Smooth muscle cell (in vitro differentiated cells): ENCODE measurements at regions not wholly inside any gene's neighbourhood (a gene's known extent, or its start where the extent isn't known, plus 50 kb on each side); places are given as distances from the start of the nearest gene placed in this dataset.

Source experiments
- DNase-seq: peaks from one replicate; lab custom pipeline; 2025; ENCODE audit not compliant: unreplicated experiment; lab: John Stamatoyannopoulos, UW
- H2AFZ ChIP-seq: fragments of 200-600 bp; sonication (generic); 2 replicates; pipeline ENCODE4 v1.6.0; 2016; ENCODE audit warnings: antibody characterized with exemption, low read depth, mild to moderate bottlenecking
- H3F3A ChIP-seq: fragments of 200-600 bp; sonication (generic); 2 replicates; pipeline ENCODE4 v1.6.0; 2017; ENCODE audit warnings: antibody characterized with exemption, low read depth
- H3K27ac ChIP-seq: fragments of 200-600 bp; sonication (generic); 2 replicates; pipeline ENCODE4 v1.5.1; 2016; ENCODE audit warnings: low read depth, mild to moderate bottlenecking
- H3K27me3 ChIP-seq: fragments of 200-600 bp; sonication (generic); 2 replicates; pipeline ENCODE4 v1.6.1; 2016; ENCODE audit warnings: low read depth, mild to moderate bottlenecking
- H3K36me3 ChIP-seq: fragments of 200-600 bp; sonication (generic); 2 replicates; pipeline ENCODE4 v1.5.1; 2016; ENCODE audit warnings: low read depth
- H3K4me1 ChIP-seq: fragments of 200-600 bp; sonication (generic); 2 replicates; pipeline ENCODE4 v1.5.1; 2016; ENCODE audit warnings: low read depth
- H3K4me2 ChIP-seq: fragments of 200-600 bp; sonication (generic); 2 replicates; pipeline ENCODE4 v1.6.0; 2016; ENCODE audit warnings: mild to moderate bottlenecking
- H3K4me3 ChIP-seq: fragments of 200-600 bp; sonication (generic); 2 replicates; pipeline ENCODE4 v1.5.1; 2016; ENCODE audit warnings: mild to moderate bottlenecking
- H3K79me2 ChIP-seq: fragments of 200-600 bp; sonication (generic); 2 replicates; pipeline ENCODE4 v1.6.0; 2016; ENCODE audit warnings: low read depth, mild to moderate bottlenecking
- H3K9ac ChIP-seq: fragments of 200-600 bp; sonication (generic); 2 replicates; pipeline ENCODE4 v1.6.0; 2016; ENCODE audit warnings: low read depth
- H3K9me3 ChIP-seq: fragments of 200-600 bp; sonication (generic); replicated peaks from 2 replicates; pipeline ENCODE4 v1.5.1; 2016; ENCODE audit warnings: low read depth
- H4K20me1 ChIP-seq: fragments of 200-600 bp; sonication (generic); 2 replicates; pipeline ENCODE4 v1.6.0; 2016; ENCODE audit warnings: low read depth
- CTCF ChIP-seq: fragments of 200-600 bp; sonication (generic); IDR thresholded peaks from 2 replicates; pipeline ENCODE4 v1.5.1; 2017; ENCODE audit warnings: borderline replicate concordance, mild to moderate bottlenecking, antibody characterized with exemption; ENCODE audit not compliant: insufficient read depth, poor library complexity, severe bottlenecking
- WGBS: methylation state at CpG from one replicate; pipeline ENCODE4 v1.1.7; 2016; ENCODE audit warnings: low lambda C conversion rate; 5-methylcytosine and 5-hydroxymethylcytosine counted together

GRCh38 chr16:86037999-86038925 lies 139.3 kb downstream of the IRF8 start:
- WGBS = 88% methylated on average over 23 of the region's 23 CpGs
- Histone ChIP-seq H2AFZ (no peak overlapping the region), H3K9ac (no peak overlapping the region), H3K9me3 (no peaks in the 10 kb centered on the region), H3K36me3 (no peaks in the 10 kb centered on the region), H3K79me2 (no peaks in the 10 kb centered on the region), H3K27ac (no peak overlapping the region), H3F3A (no peaks in the 10 kb centered on the region), H3K4me1 (peaks cover 2% of the 10 kb centered on the region), H3K27me3 (no peaks in the 10 kb centered on the region), H4K20me1 (no peaks in the 10 kb centered on the region), H3K4me3 (no peak overlapping the region), H3K4me2 (no peak overlapping the region)
- DNase-seq = no peak
- TF ChIP-seq CTCF = no peak

- no peak for TF ChIP-seq CTCF
- no peak for DNase-seq
Observed at GRCh38 chr16:86038926-86039310, 140.0 kb downstream of the IRF8 start.

DNA sequence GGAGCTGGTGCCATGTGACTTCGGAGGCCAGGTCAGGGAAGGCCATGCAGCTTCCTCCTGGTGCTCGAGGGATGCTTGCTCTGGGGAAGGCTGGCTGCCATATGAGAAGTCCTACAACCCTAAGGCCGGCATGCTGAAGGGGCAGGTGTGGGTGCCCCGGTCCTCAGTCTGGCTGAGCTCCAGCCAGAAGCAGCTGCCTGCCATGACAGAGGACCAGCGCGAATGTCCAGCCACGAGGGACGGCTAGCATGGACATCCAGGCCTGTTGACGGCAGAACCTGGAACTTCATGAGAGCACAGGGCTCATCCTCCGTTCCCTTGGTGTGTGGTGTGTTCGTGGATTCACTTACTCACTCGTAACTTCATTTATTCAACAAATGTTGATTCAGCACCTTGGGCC lies 140.6 kb downstream of the IRF8 start:
- no peak for TF ChIP-seq CTCF
- 89% methylated on average over 12 of the region's 12 CpGs for WGBS
- H4K20me1 ChIP-seq = no peaks in the 10 kb centered on the region
- DNase-seq = no peak
- H3K79me2 ChIP-seq = no peaks in the 10 kb centered on the region
- no peaks in the 10 kb centered on the region for H3K27me3 ChIP-seq
- H3K9me3 ChIP-seq = no peaks in the 10 kb centered on the region
- no peak overlapping the region for H3K4me3 ChIP-seq
- no peaks in the 10 kb centered on the region for H3K4me1 ChIP-seq
- H2AFZ ChIP-seq = no peak overlapping the region
- H3F3A ChIP-seq = no peaks in the 10 kb centered on the region
- H3K4me2 ChIP-seq = no peak overlapping the region
- H3K36me3 ChIP-seq = no peaks in the 10 kb centered on the region
- H3K9ac ChIP-seq = no peak overlapping the region
- H3K27ac ChIP-seq = no peak overlapping the region

More at GRCh38 chr16:86038926-86039310, 140.0 kb downstream of the IRF8 start:
- H3K9ac ChIP-seq = no peak overlapping the region
- H3K9me3 ChIP-seq = no peaks in the 10 kb centered on the region
- H2AFZ ChIP-seq = no peak overlapping the region
- no peak overlapping the region for H3K4me2 ChIP-seq
- no peaks in the 10 kb centered on the region for H3F3A ChIP-seq
- H3K27ac ChIP-seq = no peak overlapping the region
- no peaks in the 10 kb centered on the region for H3K79me2 ChIP-seq
- WGBS = 69% methylated on average over 11 of the region's 13 CpGs
- no peaks in the 10 kb centered on the region for H3K27me3 ChIP-seq
- H3K4me1 ChIP-seq = no peaks in the 10 kb centered on the region
- no peaks in the 10 kb centered on the region for H3K36me3 ChIP-seq
- no peaks in the 10 kb centered on the region for H4K20me1 ChIP-seq
- no peak overlapping the region for H3K4me3 ChIP-seq

DNA sequence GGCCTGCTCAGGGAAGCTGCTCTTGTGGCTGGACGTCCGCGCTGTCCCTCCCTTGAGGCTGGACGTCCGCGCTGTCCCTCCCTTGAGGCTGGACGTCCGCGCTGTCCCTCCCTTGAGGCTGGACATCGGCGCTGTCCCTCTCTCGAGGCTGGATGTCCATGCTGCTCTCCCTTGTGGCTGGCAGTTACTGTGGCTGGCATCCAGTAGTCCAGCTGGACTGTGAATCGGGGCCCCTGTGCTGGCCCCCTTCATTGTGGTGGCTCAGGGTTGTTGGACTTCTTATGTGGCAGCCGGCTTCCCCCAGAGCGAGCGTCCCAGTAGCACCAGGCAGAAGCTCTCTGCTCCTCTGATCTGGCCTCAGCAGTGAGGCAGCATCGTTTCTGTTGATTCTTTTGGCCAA lies 141.5 kb downstream of the IRF8 start:
- no peaks in the 10 kb centered on the region for H4K20me1 ChIP-seq
- H3K27me3 ChIP-seq = no peaks in the 10 kb centered on the region
- H3F3A ChIP-seq = no peaks in the 10 kb centered on the region
- no peak for DNase-seq
- H3K79me2 ChIP-seq = no peaks in the 10 kb centered on the region
- no peaks in the 10 kb centered on the region for H3K4me1 ChIP-seq
- 91% methylated on average over 17 of the region's 17 CpGs for WGBS
- H3K9me3 ChIP-seq = no peaks in the 10 kb centered on the region
- no peak overlapping the region for H3K4me2 ChIP-seq
- H3K36me3 ChIP-seq = no peaks in the 10 kb centered on the region
- H3K27ac ChIP-seq = no peak overlapping the region
- H3K9ac ChIP-seq = no peak overlapping the region
- no peak overlapping the region for H3K4me3 ChIP-seq
- H2AFZ ChIP-seq = no peak overlapping the region
- TF ChIP-seq CTCF = no peak
